HepG2 (cell line): ENCODE measurements at regions not wholly inside any gene's neighbourhood (a gene's known extent, or its start where the extent isn't known, plus 50 kb on each side); places are given as distances from the start of the nearest gene placed in this dataset.

Experiments used
- CHCHD3 ChIP-seq: sonication (generic); formaldehyde crosslinking; IDR thresholded peaks from 2 replicates; pipeline ENCODE4 v1.8.0; 2022; ENCODE audit warnings: mild to moderate bottlenecking, missing genetic modification reagents, moderate library complexity
- DPF2 ChIP-seq: sonication (generic); formaldehyde crosslinking; IDR thresholded peaks from 2 replicates; pipeline ENCODE4 v1.4.0; 2020; ENCODE audit warnings: mild to moderate bottlenecking, low read depth, missing genetic modification reagents, borderline replicate concordance
- DZIP1 ChIP-seq: sonication (generic); formaldehyde crosslinking; IDR thresholded peaks from 2 replicates; pipeline ENCODE4 v1.5.0; 2020; ENCODE audit warnings: mild to moderate bottlenecking, missing genetic modification reagents
- HDAC1 ChIP-seq: sonication (generic); formaldehyde crosslinking; IDR thresholded peaks from 2 replicates; pipeline ENCODE4 v1.5.1; 2020; ENCODE audit warnings: mild to moderate bottlenecking, missing genetic modification reagents
- KAT7 ChIP-seq: IDR thresholded peaks from 2 replicates; pipeline ENCODE4 v1.6.1; 2018; ENCODE audit warnings: borderline replicate concordance, missing compliant biosample characterization
- KMT2B ChIP-seq: IDR thresholded peaks from 2 replicates; pipeline ENCODE4 v1.6.1; 2016; ENCODE audit warnings: missing genetic modification reagents, missing compliant biosample characterization
- MIXL1 ChIP-seq: IDR thresholded peaks from 2 replicates; pipeline ENCODE4 v1.6.1; 2016
- PLRG1 ChIP-seq: fragments of 450-650 bp; conservative IDR thresholded peaks from 2 replicates; pipeline ENCODE4 v1.6.1; 2016
- SP5 ChIP-seq: IDR thresholded peaks from 2 replicates; pipeline ENCODE4 v1.6.1; 2016; ENCODE audit warnings: low read depth, borderline replicate concordance
- TBX2 ChIP-seq: sonication (generic); formaldehyde crosslinking; IDR thresholded peaks from 2 replicates; pipeline ENCODE4 v1.5.0; 2020; ENCODE audit warnings: missing genetic modification reagents, mild to moderate bottlenecking, borderline replicate concordance
- ZFP36 ChIP-seq: fragments of 150-350 bp; IDR thresholded peaks from 2 replicates; pipeline ENCODE4 v1.6.1; 2018; ENCODE audit warnings: borderline replicate concordance, low read length, low read depth; ENCODE audit not compliant: partially characterized antibody
- ZFP41 ChIP-seq: sonication (generic); formaldehyde crosslinking; IDR thresholded peaks from 2 replicates; pipeline ENCODE4 v1.4.0; 2020; ENCODE audit warnings: mild to moderate bottlenecking, missing genetic modification reagents, borderline replicate concordance
- ZFP62 ChIP-seq: sonication (generic); formaldehyde crosslinking; IDR thresholded peaks from 2 replicates; pipeline ENCODE4 v1.4.0; 2020; ENCODE audit warnings: missing genetic modification reagents
- ZNF331 ChIP-seq: sonication (generic); formaldehyde crosslinking; IDR thresholded peaks from 2 replicates; pipeline ENCODE4 v1.4.0; 2020; ENCODE audit warnings: missing genetic modification reagents
- ZNF33B ChIP-seq: sonication (generic); formaldehyde crosslinking; IDR thresholded peaks from 2 replicates; pipeline ENCODE4 v1.5.1; 2020; ENCODE audit warnings: mild to moderate bottlenecking, missing genetic modification reagents
- ZNF616 ChIP-seq: sonication (generic); formaldehyde crosslinking; IDR thresholded peaks from 2 replicates; pipeline ENCODE4 v1.5.0; 2020; ENCODE audit warnings: low read depth, mild to moderate bottlenecking, missing genetic modification reagents
- ZNF672 ChIP-seq: sonication (generic); formaldehyde crosslinking; IDR thresholded peaks from 2 replicates; pipeline ENCODE4 v1.8.1; 2022; ENCODE audit warnings: missing genetic modification reagents
- ZNF790 ChIP-seq: sonication (generic); formaldehyde crosslinking; IDR thresholded peaks from 2 replicates; pipeline ENCODE4 v1.8.0; 2022; ENCODE audit warnings: missing genetic modification reagents, mild to moderate bottlenecking, borderline replicate concordance
- ZUFSP ChIP-seq: sonication (generic); formaldehyde crosslinking; IDR thresholded peaks from 2 replicates; pipeline ENCODE4 v1.9.0; 2021; ENCODE audit warnings: missing genetic modification reagents, mild to moderate bottlenecking, borderline replicate concordance
- TF ChIP-seq, protein P1 (sequence below): sonication (generic); formaldehyde crosslinking; IDR thresholded peaks from 2 replicates; pipeline ENCODE4 v1.4.0; 2020; ENCODE audit warnings: missing genetic modification reagents, mild to moderate bottlenecking, borderline replicate concordance
- TF ChIP-seq, protein P2 (sequence below): sonication (generic); formaldehyde crosslinking; IDR thresholded peaks from 2 replicates; pipeline ENCODE4 v1.5.0; 2020; ENCODE audit warnings: mild to moderate bottlenecking, low read depth, missing genetic modification reagents, borderline replicate concordance
- TF ChIP-seq, protein P3 (sequence below): sonication (generic); formaldehyde crosslinking; IDR thresholded peaks from 2 replicates; pipeline ENCODE4 v1.8.0; 2022; ENCODE audit warnings: mild to moderate bottlenecking, missing genetic modification reagents; ENCODE audit not compliant: insufficient replicate concordance

DNA sequence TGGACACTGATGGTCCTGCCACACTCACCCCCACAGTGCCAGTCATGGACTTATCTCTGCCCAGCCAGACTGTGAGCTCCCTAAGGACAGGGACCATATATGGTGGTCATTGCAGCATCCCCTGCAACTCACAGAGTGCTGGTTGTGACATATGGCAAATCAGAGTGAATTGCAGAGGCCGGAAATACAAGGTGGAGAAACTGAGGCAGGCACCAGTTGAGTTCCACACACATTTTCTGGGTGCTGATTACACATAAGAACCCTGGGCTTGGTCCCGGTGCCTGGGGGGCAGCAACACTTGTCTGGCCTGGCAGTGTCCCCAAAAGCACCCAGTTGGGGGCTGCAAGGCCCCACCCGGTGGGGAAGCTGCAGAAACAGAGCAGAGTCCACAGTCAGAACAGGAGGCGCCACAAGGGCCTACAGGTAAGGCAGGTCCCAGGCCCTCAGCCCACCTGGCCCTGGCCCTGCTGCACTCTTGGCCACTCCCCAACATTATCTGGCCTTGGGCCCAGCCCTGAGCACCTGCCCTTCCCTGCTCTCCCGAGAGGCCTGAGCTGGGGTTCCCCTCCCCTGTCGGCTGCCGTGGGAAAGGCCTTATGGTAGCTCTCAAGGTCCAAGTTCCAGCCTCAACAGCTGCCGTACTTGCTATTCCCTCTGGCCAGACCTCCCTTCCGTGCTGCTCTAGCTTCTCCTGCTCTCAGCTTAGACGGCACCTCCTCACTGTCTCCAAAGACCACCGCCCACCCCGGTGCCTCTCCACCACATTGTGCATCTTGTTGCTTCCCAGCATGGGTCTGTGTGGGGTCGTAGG, 140.8 kb upstream of the PTPN1 start (continued):
- TF ChIP-seq, protein P1, sequence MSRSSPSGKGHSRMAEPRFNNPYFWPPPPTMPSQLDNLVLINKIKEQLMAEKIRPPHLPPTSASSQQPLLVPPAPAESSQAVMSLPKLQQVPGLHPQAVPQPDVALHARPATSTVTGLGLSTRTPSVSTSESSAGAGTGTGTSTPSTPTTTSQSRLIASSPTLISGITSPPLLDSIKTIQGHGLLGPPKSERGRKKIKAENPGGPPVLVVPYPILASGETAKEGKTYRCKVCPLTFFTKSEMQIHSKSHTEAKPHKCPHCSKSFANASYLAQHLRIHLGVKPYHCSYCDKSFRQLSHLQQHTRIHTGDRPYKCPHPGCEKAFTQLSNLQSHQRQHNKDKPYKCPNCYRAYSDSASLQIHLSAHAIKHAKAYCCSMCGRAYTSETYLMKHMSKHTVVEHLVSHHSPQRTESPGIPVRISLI (CRISPR knock-in tag), result no peak
- TF ChIP-seq, protein P2, sequence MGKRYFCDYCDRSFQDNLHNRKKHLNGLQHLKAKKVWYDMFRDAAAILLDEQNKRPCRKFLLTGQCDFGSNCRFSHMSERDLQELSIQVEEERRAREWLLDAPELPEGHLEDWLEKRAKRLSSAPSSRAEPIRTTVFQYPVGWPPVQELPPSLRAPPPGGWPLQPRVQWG (CRISPR knock-in tag), result no peak
- peak; percentile 1 for TF ChIP-seq ZFP36
- peak; percentile 58; the same call in 1 of the 2 replicates for TF ChIP-seq ZNF331
- no peak for TF ChIP-seq PLRG1
- no peak for TF ChIP-seq ZFP62 (CRISPR knock-in tag)
- TF ChIP-seq ZUFSP, result no peak
- peak; percentile 45; the same call in 1 of the 2 replicates for TF ChIP-seq DZIP1 (CRISPR knock-in tag)
- TF ChIP-seq, protein P3, sequence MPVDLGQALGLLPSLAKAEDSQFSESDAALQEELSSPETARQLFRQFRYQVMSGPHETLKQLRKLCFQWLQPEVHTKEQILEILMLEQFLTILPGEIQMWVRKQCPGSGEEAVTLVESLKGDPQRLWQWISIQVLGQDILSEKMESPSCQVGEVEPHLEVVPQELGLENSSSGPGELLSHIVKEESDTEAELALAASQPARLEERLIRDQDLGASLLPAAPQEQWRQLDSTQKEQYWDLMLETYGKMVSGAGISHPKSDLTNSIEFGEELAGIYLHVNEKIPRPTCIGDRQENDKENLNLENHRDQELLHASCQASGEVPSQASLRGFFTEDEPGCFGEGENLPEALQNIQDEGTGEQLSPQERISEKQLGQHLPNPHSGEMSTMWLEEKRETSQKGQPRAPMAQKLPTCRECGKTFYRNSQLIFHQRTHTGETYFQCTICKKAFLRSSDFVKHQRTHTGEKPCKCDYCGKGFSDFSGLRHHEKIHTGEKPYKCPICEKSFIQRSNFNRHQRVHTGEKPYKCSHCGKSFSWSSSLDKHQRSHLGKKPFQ, result no peak
- TF ChIP-seq ZNF33B (CRISPR knock-in tag), result no peak
- TF ChIP-seq ZNF616 (CRISPR knock-in tag), result no peak
- TF ChIP-seq ZFP41 (CRISPR knock-in tag), result no peak
- peak; percentile 24; the same call in 1 of the 2 replicates for TF ChIP-seq KMT2B
- TF ChIP-seq CHCHD3, result no peak; the same call in 1 of the 2 replicates
- TF ChIP-seq TBX2 (CRISPR knock-in tag), result peak; percentile 80; the same call in 1 of the 2 replicates
- no peak; the same call in 1 of the 2 replicates for TF ChIP-seq MIXL1 (CRISPR knock-in tag)
- TF ChIP-seq DPF2 (CRISPR knock-in tag), result peak; percentile 40; the same call in 1 of the 2 replicates
- no peak; the same call in 1 of the 2 replicates for TF ChIP-seq KAT7 (CRISPR knock-in tag)
- TF ChIP-seq ZNF790, result no peak
- peak; percentile 64 for TF ChIP-seq SP5 (CRISPR knock-in tag)
- TF ChIP-seq HDAC1 (CRISPR knock-in tag), result peak; percentile 55; the same call in 1 of the 2 replicates
- 0 out of 2 replicates have a peak, but pooled peaks have one; percentile 78 for TF ChIP-seq ZNF672
